HL-60 (cell line): ENCODE measurements at regions not wholly inside any gene's neighbourhood (a gene's known extent, or its start where the extent isn't known, plus 50 kb on each side); places are given as distances from the start of the nearest gene placed in this dataset.

Experiments
- CTCF ChIP-seq: IDR thresholded peaks from one replicate; pipeline ENCODE4 v1.5.1; 2011; ENCODE audit warnings: low read length, control low read depth, inconsistent platforms; ENCODE audit not compliant: insufficient read depth
- POLR2AphosphoS5 ChIP-seq: IDR thresholded peaks from 2 replicates; pipeline ENCODE4 v1.6.1; 2012; ENCODE audit warnings: low read depth
- TF ChIP-seq, protein P1 (sequence below): IDR thresholded peaks from 2 replicates; pipeline ENCODE4 v1.6.1; 2012; ENCODE audit warnings: low read depth; ENCODE audit not compliant: insufficient replicate concordance

GRCh38 chr12:85367936-85368335, 87.9 kb downstream of the ALX1 start:
- no peak for TF ChIP-seq POLR2AphosphoS5
- no peak for TF ChIP-seq CTCF
- TF ChIP-seq, protein P1, sequence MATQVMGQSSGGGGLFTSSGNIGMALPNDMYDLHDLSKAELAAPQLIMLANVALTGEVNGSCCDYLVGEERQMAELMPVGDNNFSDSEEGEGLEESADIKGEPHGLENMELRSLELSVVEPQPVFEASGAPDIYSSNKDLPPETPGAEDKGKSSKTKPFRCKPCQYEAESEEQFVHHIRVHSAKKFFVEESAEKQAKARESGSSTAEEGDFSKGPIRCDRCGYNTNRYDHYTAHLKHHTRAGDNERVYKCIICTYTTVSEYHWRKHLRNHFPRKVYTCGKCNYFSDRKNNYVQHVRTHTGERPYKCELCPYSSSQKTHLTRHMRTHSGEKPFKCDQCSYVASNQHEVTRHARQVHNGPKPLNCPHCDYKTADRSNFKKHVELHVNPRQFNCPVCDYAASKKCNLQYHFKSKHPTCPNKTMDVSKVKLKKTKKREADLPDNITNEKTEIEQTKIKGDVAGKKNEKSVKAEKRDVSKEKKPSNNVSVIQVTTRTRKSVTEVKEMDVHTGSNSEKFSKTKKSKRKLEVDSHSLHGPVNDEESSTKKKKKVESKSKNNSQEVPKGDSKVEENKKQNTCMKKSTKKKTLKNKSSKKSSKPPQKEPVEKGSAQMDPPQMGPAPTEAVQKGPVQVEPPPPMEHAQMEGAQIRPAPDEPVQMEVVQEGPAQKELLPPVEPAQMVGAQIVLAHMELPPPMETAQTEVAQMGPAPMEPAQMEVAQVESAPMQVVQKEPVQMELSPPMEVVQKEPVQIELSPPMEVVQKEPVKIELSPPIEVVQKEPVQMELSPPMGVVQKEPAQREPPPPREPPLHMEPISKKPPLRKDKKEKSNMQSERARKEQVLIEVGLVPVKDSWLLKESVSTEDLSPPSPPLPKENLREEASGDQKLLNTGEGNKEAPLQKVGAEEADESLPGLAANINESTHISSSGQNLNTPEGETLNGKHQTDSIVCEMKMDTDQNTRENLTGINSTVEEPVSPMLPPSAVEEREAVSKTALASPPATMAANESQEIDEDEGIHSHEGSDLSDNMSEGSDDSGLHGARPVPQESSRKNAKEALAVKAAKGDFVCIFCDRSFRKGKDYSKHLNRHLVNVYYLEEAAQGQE = no peak
